Lung (tissue), 11 donors: ENCODE measurements at regions not wholly inside any gene's neighbourhood (a gene's known extent, or its start where the extent isn't known, plus 50 kb on each side); places are given as distances from the start of the nearest gene placed in this dataset.

Source experiments
- ATAC-seq: fragments of 200-7000 bp; cut with Tn5 transposase; one replicate; pipeline ENCODE4 v1.9.1; 2020; ENCODE audit warnings: moderate number of reproducible peaks; ENCODE audit not compliant: insufficient read depth, low FRiP score
- DNase-seq, 3 donors: peaks; one replicate each; pipeline ENCODE4 v3.0.0-alpha.2; 2013 to 2017
- H3K27ac ChIP-seq, 2 donors: one replicate each; pipeline ENCODE4 v1.5.1; 2013; ENCODE audit warnings: mild to moderate bottlenecking in 2 of 2, moderate library complexity in 2 of 2, control low read depth in 1 of 2, inconsistent platforms in 1 of 2, low read depth in 1 of 2, low read length in 1 of 2
- H3K27me3 ChIP-seq, 3 donors: one replicate each; pipeline ENCODE4 v1.5.1; 2013; ENCODE audit warnings: low read length in 2 of 3; ENCODE audit not compliant: control insufficient read depth in 3 of 3, insufficient read depth in 3 of 3
- H3K36me3 ChIP-seq, 4 donors: one replicate each; pipeline ENCODE4 v1.5.1; 2013; ENCODE audit warnings: low read length in 4 of 4, mild to moderate bottlenecking in 1 of 4, moderate library complexity in 1 of 4; ENCODE audit not compliant: control insufficient read depth in 4 of 4, insufficient read depth in 4 of 4
- H3K4me1 ChIP-seq, 5 donors: one replicate each; pipeline ENCODE4 v1.5.1; 2013; ENCODE audit warnings: low read length in 5 of 5, mild to moderate bottlenecking in 2 of 5, moderate library complexity in 1 of 5; ENCODE audit not compliant: control insufficient read depth in 5 of 5, insufficient read depth in 5 of 5
- H3K4me3 ChIP-seq: one replicate; pipeline ENCODE4 v1.5.1; 2013; ENCODE audit warnings: mild to moderate bottlenecking, control low read depth, moderate library complexity
- H3K9ac ChIP-seq, 2 donors: one replicate each; pipeline ENCODE4 v1.5.1; 2013; ENCODE audit warnings: low read length in 2 of 2, control low read depth in 1 of 2; ENCODE audit not compliant: insufficient read depth in 1 of 2
- H3K9me3 ChIP-seq, 4 donors: one replicate each; pipeline ENCODE4 v1.5.1; 2013; ENCODE audit warnings: low read length in 3 of 4, mild to moderate bottlenecking in 1 of 4, moderate library complexity in 1 of 4; ENCODE audit not compliant: control insufficient read depth in 4 of 4, insufficient read depth in 3 of 4
- CTCF ChIP-seq: IDR thresholded peaks from 2 replicates; pipeline ENCODE4 v1.5.1; 2012; ENCODE audit warnings: mild to moderate bottlenecking; ENCODE audit errors: control extremely low read depth, extremely low read depth
- WGBS, 2 donors: extraction: QIAGEN DNeasy Blood & Tissue Kit; methylation state at CpG; one replicate each; pipeline ENCODE4 v1.1.7; 2013; 5-methylcytosine and 5-hydroxymethylcytosine counted together
- donor health status: control.
- donor health status: control.
- donor health status: Bipolar disorder and iron deficiency.
- donor health status: healthy.
- donor health status: DM: yes; HTN: yes; CAD: no.

- Histone ChIP-seq H3K36me3 (peaks cover 0 to 37% (median 17%) of the 10 kb centered on the region in 4 donors), H3K4me3 (no peak overlapping the region), H3K9me3 (peaks cover 0 to 4% (median 0%) of the 10 kb centered on the region in 4 donors), H3K27ac (no peak overlapping the region), H3K9ac (no peak overlapping the region), H3K27me3 (no peaks in the 10 kb centered on the region), H3K4me1 (peaks cover 0 to 1% (median 0%) of the 10 kb centered on the region in 5 donors)
- WGBS, 2 donors: 89 to 90% methylated on average over 2 of the region's 2 CpGs
- DNase-seq (no peak), ATAC-seq (no peak)
- TF ChIP-seq CTCF: no peak
Observed at GRCh38 chr15:96247621-96248305, 82.7 kb upstream of the NR2F2 start.

- Histone ChIP-seq H3K27ac (no peak overlapping the region), H3K4me3 (no peak overlapping the region), H3K9me3 (peaks cover 0 to 4% (median 0%) of the 10 kb centered on the region in 4 donors), H3K36me3 (peaks cover 0 to 27% (median 9%) of the 10 kb centered on the region in 4 donors), H3K4me1 (peaks cover 0 to 3% (median 0%) of the 10 kb centered on the region in 5 donors), H3K27me3 (no peaks in the 10 kb centered on the region), H3K9ac (no peak overlapping the region)
- WGBS, 2 donors: 75 to 82% methylated on average over 5 of the region's 5 CpGs
- TF ChIP-seq CTCF: no peak
- DNase-seq (no peak), ATAC-seq (peak; percentile 34)
Observed at GRCh38 chr15:96252148-96252547, 78.4 kb upstream of the NR2F2 start.

- TF ChIP-seq CTCF: no peak
- peaks cover 0 to 18% (median 4%) of the 10 kb centered on the region in 4 donors for H3K36me3 ChIP-seq
Observed at GRCh38 chr15:96253006-96253747, 77.3 kb upstream of the NR2F2 start.

More at GRCh38 chr15:96253006-96253747, 77.3 kb upstream of the NR2F2 start:
- peak in 2 of 3 donors; percentile 50 to 62 for DNase-seq
- WGBS, 2 donors: 73 to 80% methylated on average over 7 of the region's 7 CpGs
- Histone ChIP-seq H3K4me1 (peaks cover 0 to 3% (median 0%) of the 10 kb centered on the region in 5 donors), H3K9me3 (no peaks in the 10 kb centered on the region), H3K27ac (no peak overlapping the region), H3K9ac (no peak overlapping the region), H3K4me3 (no peak overlapping the region), H3K27me3 (no peaks in the 10 kb centered on the region)
- no peak for ATAC-seq
